Vagina (tissue), 2 donors: ENCODE measurements at regions not wholly inside any gene's neighbourhood (a gene's known extent, or its start where the extent isn't known, plus 50 kb on each side); places are given as distances from the start of the nearest gene placed in this dataset.

Experiments used
- CTCF ChIP-seq, 3 experiments: fragments of 450-650 bp in 2 of 3; fragments of 200-600 bp in 1 of 3; sonication (generic) in 1 of 3; IDR thresholded peaks; one replicate each; pipeline ENCODE4 v1.5.1; 2017 to 2019; ENCODE audit warnings: antibody characterized with exemption in 3 of 3, mild to moderate bottlenecking in 2 of 3, moderate library complexity in 2 of 3
- POLR2AphosphoS5 ChIP-seq, 2 donors: sonication (generic); formaldehyde crosslinking; IDR thresholded peaks; one replicate each; pipeline ENCODE4 v1.9.0; 2017; ENCODE audit warnings: antibody characterized with exemption in 2 of 2, mild to moderate bottlenecking in 2 of 2, low read depth in 1 of 2; ENCODE audit not compliant: insufficient read depth in 1 of 2

GRCh38 chr4:176970853-176971252 is 178.1 kb upstream of the VEGFC start:
- no peak for TF ChIP-seq CTCF (IDR thresholded peaks at IDR 0.05)
- TF ChIP-seq POLR2AphosphoS5 (IDR thresholded peaks at IDR 0.05; ENCODE audit: insufficient read depth in 1 of 2, low read depth in 1 of 2), result no peak
